OCI-LY3 (cell line): ENCODE measurements at regions not wholly inside any gene's neighbourhood (a gene's known extent, or its start where the extent isn't known, plus 50 kb on each side); places are given as distances from the start of the nearest gene placed in this dataset.

Experiments used
- H2AFZ ChIP-seq: fragments of 200-600, 300-600 bp; shearing (Covaris generic); 2 replicates; pipeline ENCODE4 v1.6.0; 2014; ENCODE audit warnings: antibody characterized with exemption, low read depth, low read length
- H3K27ac ChIP-seq: fragments of 200-600, 300-600 bp; sonication (generic); 2 replicates; pipeline ENCODE4 v1.5.1; 2014; ENCODE audit warnings: mild to moderate bottlenecking, low read length, moderate library complexity, mixed read lengths
- H3K27me3 ChIP-seq: fragments of 200-600, 300-600 bp; sonication (generic); 2 replicates; pipeline ENCODE4 v1.6.1; 2014; ENCODE audit warnings: low read depth, low read length, mixed read lengths
- H3K36me3 ChIP-seq: fragments of 200-600, 300-600 bp; sonication (generic); replicated peaks from 2 replicates; pipeline ENCODE3; 2014; ENCODE audit warnings: low read depth, low read length, mixed read lengths
- H3K4me1 ChIP-seq: fragments of 300-600, 200-600 bp; sonication (generic); 2 replicates; pipeline ENCODE4 v1.6.1; 2014; ENCODE audit warnings: low read length, mixed read lengths
- H3K4me2 ChIP-seq: fragments of 200-600, 300-600 bp; sonication (generic); 2 replicates; pipeline ENCODE4 v1.6.1; 2014; ENCODE audit warnings: low read length, mixed read lengths
- H3K4me3 ChIP-seq: fragments of 300-600, 200-600 bp; sonication (generic); 2 replicates; pipeline ENCODE4 v1.5.1; 2014; ENCODE audit warnings: antibody characterized with exemption, mild to moderate bottlenecking, low read length, moderate library complexity
- H3K79me2 ChIP-seq: fragments of 300-600, 200-600 bp; shearing (Covaris generic); 2 replicates; pipeline ENCODE4 v1.6.1; 2014; ENCODE audit warnings: mild to moderate bottlenecking, low read length, mixed read lengths
- H3K9ac ChIP-seq: fragments of 300-600, 200-600 bp; shearing (Covaris generic); 2 replicates; pipeline ENCODE4 v1.6.0; 2014; ENCODE audit warnings: mild to moderate bottlenecking, low read length, moderate library complexity
- H3K9me3 ChIP-seq: fragments of 200-600, 300-600 bp; shearing (Covaris generic); 2 replicates; pipeline ENCODE4 v1.6.1; 2014; ENCODE audit warnings: low read length, mixed read lengths; ENCODE audit not compliant: insufficient read depth
- H4K20me1 ChIP-seq: fragments of 200-600, 300-600 bp; sonication (generic); 2 replicates; pipeline ENCODE4 v1.6.1; 2016; ENCODE audit warnings: low read length, mixed read lengths; ENCODE audit not compliant: insufficient read depth
- CTCF ChIP-seq: fragments of 200-600, 300-600 bp; sonication (generic); IDR thresholded peaks from 2 replicates; pipeline ENCODE4 v1.5.1; 2014; ENCODE audit warnings: antibody characterized with exemption, low read length, low read depth
- EZH2phosphoT487 ChIP-seq: fragments of 200-600 bp; shearing (Covaris generic); IDR thresholded peaks from 2 replicates; pipeline ENCODE4 v1.6.1; 2018; ENCODE audit warnings: antibody characterized with exemption, mixed run types, low read depth

GRCh38 chr2:205876127-205876526, 193.8 kb downstream of the NRP2 start:
- H3K4me2 ChIP-seq = no peak overlapping the region
- no peaks in the 10 kb centered on the region for H3K9me3 ChIP-seq

GRCh38 chr2:205872716-205873115, 190.4 kb downstream of the NRP2 start:
- Histone ChIP-seq H3K79me2 (no peaks in the 10 kb centered on the region), H3K4me1 (peaks cover 11% of the 10 kb centered on the region), H4K20me1 (no peaks in the 10 kb centered on the region), H2AFZ (no peak overlapping the region), H3K36me3 (no peaks in the 10 kb centered on the region), H3K27me3 (peaks cover 2% of the 10 kb centered on the region; the same call in 1 of the 2 replicates), H3K9me3 (no peaks in the 10 kb centered on the region), H3K27ac (no peak overlapping the region), H3K4me2 (no peak overlapping the region), H3K4me3 (no peak overlapping the region), H3K9ac (no peak overlapping the region)
- TF ChIP-seq EZH2phosphoT487 (no peak), CTCF (no peak)

More at GRCh38 chr2:205876127-205876526, 193.8 kb downstream of the NRP2 start:
- Histone ChIP-seq H3K4me1 (peaks cover 11% of the 10 kb centered on the region), H3K79me2 (no peaks in the 10 kb centered on the region), H4K20me1 (no peaks in the 10 kb centered on the region), H3K4me3 (no peak overlapping the region), H2AFZ (no peak overlapping the region), H3K27ac (no peak overlapping the region), H3K27me3 (peaks cover 14% of the 10 kb centered on the region), H3K9ac (no peak overlapping the region), H3K36me3 (no peaks in the 10 kb centered on the region)
- TF ChIP-seq EZH2phosphoT487 (no peak), CTCF (no peak)

- H3K27me3 ChIP-seq = 0 out of 2 replicates have a peak, but pooled peaks cover 7% of the 10 kb centered on the region
- no peaks in the 10 kb centered on the region for H3K9me3 ChIP-seq
- no peak overlapping the region for H3K27ac ChIP-seq
- no peak for TF ChIP-seq CTCF
- no peak for TF ChIP-seq EZH2phosphoT487
- H3K36me3 ChIP-seq = no peaks in the 10 kb centered on the region
- no peak overlapping the region for H3K4me3 ChIP-seq
- no peak overlapping the region for H3K4me2 ChIP-seq
- H3K4me1 ChIP-seq = peaks cover 11% of the 10 kb centered on the region
- no peak overlapping the region for H3K9ac ChIP-seq
- no peak overlapping the region for H2AFZ ChIP-seq
- H4K20me1 ChIP-seq = no peaks in the 10 kb centered on the region
- H3K79me2 ChIP-seq = no peaks in the 10 kb centered on the region
These were observed 187.1 kb downstream of the NRP2 start for GRCh38 chr2:205869439-205869838.

- no peak overlapping the region for H3K27ac ChIP-seq
- H4K20me1 ChIP-seq = no peaks in the 10 kb centered on the region
- H2AFZ ChIP-seq = no peak overlapping the region
- 0 out of 2 replicates have a peak, but pooled peaks cover 7% of the 10 kb centered on the region for H3K27me3 ChIP-seq
- H3K4me2 ChIP-seq = peak overlapping the region; percentile 16; the same call in 1 of the 2 replicates
- H3K9ac ChIP-seq = no peak overlapping the region
- no peaks in the 10 kb centered on the region for H3K79me2 ChIP-seq
- no peak overlapping the region for H3K4me3 ChIP-seq
- TF ChIP-seq EZH2phosphoT487 (no peak), CTCF (no peak)
- no peaks in the 10 kb centered on the region for H3K9me3 ChIP-seq
- H3K36me3 ChIP-seq = no peaks in the 10 kb centered on the region
- peaks cover 11% of the 10 kb centered on the region for H3K4me1 ChIP-seq
These were observed 186.6 kb downstream of the NRP2 start for GRCh38 chr2:205868773-205869333.
